HG02981 (cell line): ENCODE measurements at regions not wholly inside any gene's neighbourhood (a gene's known extent, or its start where the extent isn't known, plus 50 kb on each side); places are given as distances from the start of the nearest gene placed in this dataset.
"Not testable (repeated sequence)": the region's sequence is repeated elsewhere in the genome, so short reads cannot be mapped to it uniquely, and the experiment has no call there.

Source experiments
- ATAC-seq: cut with Tn5 transposase; IDR thresholded peaks from one replicate; pipeline ENCODE4 v1.9.1; 2021; ENCODE audit warnings: mild to moderate bottlenecking, moderate library complexity; ENCODE audit not compliant: unreplicated experiment

DNA sequence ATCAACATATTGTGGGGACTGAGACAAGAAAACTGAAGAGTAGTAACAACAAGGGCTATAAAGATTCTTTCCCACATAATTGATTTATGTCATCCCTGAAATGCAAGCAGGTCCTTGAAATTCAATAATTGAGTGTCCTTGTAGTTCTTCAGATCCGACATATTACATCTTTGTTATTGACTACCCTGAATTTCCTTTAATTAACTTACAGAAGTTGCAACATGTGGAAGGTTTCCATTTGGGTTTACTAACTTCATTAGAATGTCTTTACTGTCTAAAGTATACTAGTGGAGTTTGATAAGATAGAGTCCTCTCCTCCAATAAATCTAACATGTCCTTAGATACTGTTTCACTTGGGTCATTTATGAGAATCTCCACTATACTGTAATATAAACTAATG is 951.8 kb downstream of the SLC6A15 start:
- ATAC-seq: no peak

DNA sequence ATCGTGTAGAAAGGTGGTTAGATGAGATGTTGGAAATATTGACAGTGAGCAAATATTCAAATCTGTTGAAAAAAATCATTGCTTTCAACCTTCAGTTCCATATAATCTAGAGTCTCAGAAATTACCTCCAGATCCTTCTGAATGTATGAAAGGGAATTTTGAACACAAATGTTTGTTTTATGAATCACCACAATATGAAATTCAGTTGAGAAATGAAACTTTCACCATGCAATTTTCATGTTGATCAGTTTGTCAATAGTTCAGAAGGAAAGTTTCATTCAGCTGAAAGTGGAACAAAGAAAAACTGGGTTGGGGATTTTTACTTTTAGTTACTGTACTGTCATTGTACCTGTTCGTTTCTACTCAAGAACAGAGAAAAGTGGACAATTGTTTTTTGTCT is 953.6 kb downstream of the SLC6A15 start:
- peak; percentile 48 for ATAC-seq

DNA sequence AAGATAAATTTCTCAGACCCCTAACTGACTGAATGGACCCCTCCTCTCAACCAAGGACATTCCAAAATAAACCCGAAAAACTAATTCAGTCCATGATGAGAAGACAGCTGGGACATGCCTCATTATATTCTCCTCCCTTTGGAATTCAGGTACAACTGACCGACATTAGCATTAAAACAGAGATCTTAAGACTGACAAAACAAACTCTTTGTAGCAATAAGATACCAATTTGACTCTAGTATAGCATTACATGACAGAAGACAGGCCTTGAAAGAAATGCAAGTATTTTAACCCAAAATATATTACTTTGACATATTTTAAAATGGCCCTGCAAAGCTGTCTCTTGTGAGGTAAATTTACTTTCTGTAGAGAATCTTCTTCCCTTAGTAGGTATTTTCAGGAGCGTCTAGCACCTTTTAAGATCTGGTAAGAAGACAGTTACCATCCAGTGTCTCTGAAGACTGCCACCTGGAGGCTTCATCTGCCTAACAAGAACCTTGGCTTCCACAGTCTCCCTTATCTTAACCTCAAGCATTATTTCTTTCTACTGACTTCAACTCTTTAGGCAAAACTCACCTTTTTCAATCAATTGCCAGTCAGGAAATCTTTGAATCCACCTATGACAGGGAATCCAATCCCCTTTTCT is 957.5 kb downstream of the SLC6A15 start:
- no peak for ATAC-seq

DNA sequence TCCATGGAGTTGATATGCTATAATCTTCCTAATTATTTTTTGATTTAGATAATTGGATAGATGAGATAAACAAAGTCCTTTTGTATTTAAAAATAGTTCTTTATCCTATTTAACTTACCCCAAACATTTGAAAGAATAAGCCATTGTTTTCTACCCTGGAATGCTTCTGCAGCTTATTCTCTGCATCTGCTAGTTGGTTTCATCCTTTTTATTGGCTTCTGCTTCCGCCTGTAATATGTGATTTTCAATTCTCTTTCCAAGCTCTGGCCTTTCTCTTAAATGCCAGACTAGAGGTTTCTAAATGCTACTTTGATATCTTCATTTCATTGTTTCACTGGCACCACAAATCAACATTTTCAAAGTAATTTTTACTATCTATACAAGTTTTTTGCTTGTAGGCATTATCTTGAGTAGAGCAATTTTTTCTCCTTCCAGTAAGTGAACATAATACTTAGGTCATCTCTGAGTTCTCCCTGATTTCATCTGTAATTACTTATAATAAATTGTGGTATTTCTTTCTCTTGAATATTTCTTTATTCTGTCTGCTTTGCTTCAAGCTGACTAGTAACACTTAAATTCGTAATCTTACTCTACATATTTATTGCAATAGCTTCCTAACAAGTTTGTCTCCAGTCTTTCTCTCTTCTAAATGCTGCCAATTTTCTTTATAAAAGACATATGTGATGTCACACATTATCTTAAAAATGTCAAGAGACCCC is 958.4 kb downstream of the SLC6A15 start:
- no peak for ATAC-seq

DNA sequence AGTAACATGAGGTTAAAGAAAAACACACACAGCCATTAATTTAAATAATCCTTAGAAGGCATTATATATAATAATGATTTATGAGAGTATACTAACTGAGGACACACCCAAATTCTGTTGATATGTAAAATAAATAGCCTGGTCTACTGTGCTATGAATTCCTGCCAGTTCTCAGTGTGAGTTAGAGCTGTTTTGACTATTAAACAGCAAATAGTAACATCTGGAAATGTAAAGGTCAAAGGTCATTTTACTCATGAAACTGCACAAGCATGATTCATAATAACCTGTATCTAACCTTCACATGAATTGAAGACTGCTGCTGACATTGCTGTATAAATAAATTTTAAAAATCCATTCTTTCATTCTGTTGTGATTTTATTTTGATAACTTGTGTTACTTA is 966.7 kb downstream of the SLC6A15 start:
- ATAC-seq: no peak

DNA sequence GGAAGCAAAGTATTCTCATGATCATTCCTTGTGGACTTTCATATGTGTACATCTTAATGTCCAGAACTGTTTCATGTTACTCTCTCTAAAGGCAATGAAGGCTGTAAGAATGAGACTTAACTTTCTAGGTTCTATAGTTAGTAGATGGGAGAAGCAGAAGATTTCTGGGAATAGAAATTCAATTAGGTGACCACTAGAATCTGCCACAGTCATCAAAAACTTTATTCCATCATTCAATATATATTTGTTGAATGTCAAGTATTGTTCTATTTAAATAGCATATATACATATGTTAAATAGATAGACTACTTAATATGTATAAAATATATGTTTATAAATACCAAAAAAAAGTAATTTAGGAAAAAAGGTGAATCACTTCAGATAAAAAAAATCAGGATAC is 972.9 kb downstream of the SLC6A15 start:
- no peak for ATAC-seq

DNA sequence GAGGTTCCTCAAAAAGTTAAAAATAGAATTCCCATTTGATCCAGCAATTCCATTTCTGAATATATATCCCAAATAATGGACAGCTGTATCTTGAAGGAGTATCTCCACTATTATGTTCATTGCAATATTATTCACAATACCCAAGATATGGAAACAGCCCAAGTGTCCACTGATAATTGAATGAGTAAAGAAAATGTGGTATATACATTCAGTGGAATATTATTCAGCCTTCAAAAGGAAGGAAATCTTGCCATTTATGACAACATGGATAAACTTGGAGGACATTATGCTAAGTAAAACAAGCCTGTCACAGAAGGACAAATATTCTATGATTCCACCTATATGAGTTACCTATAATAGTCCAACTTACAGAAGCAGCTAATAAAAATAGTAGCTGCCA is 979.0 kb downstream of the SLC6A15 start:
- ATAC-seq: no peak

DNA sequence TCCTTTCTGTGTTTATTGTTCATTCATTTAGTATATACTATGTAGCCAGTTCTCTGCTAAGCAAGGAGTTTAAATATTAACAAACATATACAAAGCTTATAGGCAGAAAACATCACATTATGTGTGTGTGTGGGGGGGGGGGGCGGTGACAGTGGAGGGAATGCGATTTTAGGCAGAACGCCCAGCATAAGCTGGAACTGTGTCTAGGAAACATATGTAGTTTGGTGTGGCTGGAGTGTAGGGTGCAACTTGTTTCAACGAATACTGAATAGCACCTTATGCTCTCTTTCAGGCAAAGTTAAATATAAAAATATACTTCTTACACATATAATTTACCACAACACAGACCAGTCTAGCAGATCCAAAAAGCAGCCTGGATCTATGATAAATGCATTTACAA is 980.6 kb downstream of the SLC6A15 start:
- ATAC-seq: no peak

DNA sequence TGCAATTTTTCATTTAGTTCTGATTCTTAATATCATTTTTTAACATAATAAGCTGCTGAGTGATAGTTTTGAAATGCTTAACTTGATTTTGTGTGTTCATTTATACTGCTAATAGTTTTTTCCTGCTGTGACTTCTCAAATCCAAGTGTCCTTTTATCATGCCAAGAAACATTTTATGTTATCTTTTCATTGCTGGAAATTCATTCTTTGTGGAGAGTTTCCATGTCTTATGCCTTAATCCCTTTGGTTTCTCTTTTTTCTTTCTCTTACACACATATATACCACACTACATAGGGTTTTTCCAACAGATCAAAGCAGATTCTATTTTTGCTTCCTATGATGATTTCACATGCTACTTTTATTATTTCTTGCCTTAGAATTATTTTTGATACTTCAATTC is 981.1 kb downstream of the SLC6A15 start:
- no peak for ATAC-seq

DNA sequence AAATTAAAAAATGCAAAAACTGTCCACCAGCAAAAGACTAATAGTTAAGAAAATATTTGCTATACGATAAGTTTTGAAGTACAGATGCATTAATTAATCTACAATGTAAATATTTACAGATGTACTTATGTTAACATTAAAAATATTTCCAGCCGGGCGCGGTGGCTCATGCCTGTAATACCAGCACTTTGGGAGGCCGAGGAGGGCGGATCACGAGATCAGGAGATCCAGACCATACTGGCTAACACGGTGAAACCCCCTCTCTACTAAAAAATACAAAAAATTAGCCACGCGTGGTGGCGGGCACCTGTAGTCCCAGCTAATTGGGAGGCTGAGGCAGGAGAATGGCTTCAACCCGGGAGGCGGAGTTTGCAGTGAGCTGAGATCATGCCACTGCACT is 982.8 kb downstream of the SLC6A15 start:
- not testable (repeated sequence) for ATAC-seq

DNA sequence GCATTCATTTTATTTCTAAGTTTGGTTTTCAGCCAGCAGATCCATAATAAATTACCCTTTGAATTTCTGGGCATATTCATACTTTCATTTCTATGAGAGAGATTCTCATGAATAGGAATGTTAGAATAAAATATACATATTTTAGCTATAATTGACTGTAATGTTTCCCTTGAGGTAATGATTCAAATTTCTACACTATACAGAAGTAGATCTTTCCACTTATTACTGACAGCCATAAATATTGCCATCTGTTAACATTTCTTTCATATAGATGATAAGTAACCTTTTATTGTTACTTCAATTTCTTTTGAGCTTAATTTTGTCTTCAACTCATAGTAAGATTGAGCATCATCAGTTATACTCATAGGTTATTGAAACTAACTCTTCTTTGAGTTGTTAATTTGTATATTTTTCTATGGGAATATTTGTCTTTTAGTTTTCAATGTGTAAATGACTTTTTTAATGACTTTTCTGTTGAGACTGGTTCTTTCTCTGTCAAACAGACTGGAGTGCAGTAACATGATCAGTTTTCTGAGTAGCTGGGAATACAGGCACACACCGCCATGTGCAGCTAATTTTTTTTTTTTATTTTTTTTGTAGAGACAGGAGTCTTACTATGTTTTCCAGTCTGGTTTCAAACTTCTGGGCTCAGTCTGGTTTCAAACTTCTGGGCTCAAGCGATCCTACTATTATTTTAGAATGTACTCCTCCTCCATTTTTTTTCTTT is 991.6 kb downstream of the SLC6A15 start:
- ATAC-seq: no peak

DNA sequence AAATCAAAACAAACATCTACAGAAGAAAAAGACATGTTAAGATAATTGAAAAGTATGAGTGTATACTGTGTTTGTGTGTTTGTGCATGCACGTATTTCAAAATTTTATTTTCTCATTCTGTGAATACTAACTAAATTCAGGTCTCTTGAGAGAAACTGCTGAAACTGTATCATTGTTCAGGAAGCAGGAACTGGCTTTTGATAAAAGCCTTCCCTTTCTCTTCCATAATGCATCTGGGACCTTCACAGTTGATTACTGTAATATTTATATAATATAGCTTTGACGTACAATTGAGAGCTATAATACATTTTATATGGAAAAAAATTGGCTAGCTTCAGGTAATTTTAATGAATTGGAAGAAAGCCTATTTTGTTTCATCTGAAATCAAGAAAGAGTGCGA is 993.5 kb downstream of the SLC6A15 start:
- ATAC-seq: no peak

DNA sequence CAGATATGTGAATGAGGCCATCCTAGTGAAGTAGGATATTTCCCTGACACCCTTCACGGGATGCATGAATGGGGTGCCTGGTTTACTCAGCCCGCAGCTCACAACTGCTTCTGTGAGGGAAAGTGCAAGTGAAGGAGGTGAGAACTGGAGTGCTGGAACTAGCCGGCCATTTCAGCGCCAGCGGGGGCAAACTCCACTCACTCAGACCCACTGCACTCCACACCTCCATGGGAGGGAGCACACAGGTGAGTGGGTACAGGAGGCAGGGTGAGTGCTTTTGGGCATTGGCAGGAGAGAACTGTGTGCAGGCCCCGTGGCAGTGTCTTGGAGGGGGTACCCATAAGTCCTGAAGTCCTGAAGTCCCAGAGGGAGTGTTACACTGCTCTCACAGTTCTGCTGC is 1008.4 kb downstream of the SLC6A15 start:
- ATAC-seq: no peak

DNA sequence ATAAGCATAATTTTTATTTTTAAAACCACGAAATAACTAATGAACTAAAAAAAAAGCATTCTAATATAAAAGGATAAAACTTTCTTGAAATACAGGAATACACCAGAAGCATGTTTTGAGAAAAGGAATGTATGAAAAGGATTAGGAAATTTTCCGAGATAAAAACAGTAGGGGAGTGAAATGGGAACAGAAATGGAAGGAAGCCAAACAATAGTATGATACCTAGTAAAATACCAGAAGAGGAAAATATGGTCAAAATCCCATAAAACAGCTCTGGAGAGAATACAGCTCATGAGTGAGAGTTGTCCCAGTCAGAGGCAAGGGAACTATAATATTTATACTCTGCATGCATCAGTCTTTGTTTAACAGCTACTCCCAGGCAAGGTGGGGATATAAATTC is 1016.2 kb downstream of the SLC6A15 start:
- ATAC-seq: no peak

DNA sequence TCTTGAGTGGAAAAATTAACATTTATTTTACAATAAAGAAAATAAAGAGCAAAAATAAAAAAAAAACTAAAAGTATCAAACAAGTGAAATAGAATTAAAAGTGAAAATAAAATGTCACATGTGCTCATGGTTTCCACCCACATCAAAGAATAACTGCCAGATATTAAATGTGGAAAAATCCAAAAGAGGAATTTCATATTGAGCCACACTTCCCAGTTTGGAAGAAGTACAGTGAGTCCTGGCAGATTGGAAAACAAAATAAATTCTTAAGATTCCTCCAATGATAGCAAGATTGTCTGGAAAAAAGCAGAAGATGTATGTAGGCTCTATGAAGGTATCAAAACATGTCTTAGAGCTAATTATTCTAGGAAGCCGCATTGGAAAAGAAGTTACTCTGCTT is 1019.5 kb downstream of the SLC6A15 start:
- no peak for ATAC-seq

DNA sequence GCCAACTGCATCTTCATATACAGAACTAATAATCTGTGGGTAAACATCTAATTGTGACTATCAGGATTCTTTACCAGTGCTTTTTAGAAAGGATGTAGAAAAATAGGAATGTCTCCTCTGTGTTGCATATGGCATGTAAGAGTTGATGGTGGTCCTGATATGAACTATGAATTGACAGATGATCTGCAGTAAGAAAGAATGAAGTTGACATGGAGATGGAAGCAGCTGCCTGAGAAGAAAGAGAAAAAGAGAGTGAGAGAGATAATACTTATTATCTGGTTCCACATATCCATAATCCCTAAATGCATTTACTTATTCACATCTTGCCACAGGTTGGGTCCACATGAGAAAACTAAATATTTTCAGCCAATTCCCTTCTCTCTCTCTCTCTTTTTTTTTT is 1022.9 kb downstream of the SLC6A15 start:
- ATAC-seq: no peak

DNA sequence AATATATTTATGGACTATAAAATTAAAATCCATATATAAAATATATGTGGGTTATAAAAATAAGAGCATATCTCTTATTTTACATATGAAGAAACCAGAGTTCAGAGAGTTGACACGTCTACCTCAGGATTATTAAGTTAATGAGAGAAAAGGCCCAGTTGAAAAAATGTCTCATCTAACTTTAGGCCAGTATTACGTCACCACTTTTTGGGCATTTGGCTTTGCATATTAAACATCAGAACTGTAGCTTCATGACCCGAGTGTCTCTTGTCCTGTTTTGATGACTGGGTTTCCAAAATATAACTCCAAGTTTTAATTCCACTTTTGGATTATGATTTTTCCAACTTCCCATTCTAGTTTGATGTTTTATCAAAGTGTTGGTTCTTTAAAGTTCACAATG is 1026.1 kb downstream of the SLC6A15 start:
- ATAC-seq: no peak

DNA sequence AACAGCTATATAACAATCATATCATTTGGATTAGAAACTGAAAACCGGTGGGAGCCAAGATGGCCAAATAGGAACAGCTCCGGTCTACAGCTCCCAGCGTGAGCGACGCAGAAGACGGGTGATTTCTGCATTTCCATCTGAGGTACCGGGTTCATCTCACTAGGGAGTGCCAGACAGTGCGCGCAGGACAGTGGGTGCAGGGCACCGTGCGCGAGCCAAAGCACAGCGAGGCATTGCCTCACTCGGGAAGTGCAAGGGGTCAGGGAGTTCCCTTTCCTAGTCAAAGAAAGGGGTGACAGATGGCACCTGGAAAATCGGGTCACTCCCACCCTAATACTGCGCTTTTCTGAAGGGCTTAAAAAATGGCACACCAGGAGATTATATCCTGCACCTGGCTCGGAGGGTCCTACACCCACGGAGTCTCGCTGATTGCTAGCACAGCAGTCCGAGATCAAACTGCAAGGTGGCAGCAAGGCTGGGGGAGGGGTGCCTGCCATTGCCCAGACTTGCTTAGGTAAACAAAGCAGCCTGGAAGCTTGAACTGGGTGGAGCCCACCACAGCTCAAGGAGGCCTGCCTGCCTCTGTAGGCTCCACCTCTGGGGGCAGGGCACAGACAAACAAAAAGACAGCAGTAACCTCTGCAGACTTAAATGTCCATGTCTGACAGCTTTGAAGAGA is 1041.5 kb downstream of the SLC6A15 start:
- ATAC-seq: not testable (repeated sequence)

DNA sequence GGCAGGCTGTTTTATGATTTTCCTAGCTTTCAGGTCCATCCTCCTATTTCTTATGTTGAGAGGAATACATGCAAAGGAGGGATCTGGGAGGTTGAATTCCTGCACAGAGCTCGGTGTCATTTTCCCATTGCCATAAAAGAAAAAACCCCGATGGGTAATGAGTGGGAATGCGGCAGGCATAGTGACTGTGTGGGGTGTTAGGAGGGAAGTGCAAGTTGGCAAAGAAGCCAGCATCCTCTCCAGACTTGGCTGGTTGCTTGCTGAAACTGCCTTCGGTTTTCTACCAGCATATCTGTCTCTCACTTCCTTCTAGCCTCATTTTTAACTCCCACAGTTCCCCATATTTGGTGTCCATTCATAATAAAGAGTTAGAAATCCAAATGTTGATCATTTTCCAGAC is 1046.1 kb downstream of the SLC6A15 start:
- ATAC-seq: no peak

DNA sequence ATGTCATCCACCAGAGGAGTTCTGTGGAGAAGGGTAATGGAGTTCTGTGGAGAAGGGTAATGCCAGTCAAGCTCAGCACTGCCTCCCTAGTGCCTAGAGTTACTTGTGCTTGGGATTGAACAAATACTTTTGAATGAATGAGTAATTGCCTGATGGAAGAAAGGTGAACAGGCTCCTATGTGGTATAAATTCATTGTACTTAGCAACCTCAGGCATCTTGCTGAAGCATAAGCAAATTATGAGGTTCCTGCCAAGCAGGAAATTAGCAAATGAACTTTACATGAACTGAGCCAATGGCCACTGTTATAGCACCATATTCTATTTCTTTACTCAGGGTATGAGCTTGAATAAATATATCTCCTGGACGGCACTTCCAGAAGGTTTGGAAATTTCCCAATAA is 1047.2 kb downstream of the SLC6A15 start:
- ATAC-seq: no peak

DNA sequence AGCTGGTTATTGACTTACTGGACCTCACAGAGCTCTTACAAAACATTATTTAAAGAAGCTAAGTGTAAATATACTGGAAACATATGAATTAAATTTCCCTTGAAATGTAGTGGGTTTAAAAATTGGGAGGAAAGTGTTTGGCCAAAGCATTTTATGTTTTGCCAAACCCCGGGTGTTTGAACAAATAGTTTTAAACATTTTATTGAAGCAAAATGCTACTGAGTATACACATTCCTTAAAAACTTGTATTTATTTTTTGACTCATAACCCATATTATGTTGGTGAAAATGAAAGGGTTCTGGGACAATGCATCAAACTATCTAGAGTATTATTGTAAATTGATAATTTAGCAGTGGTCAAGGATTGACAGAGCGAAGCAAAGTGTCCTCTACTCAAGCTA is 1048.5 kb downstream of the SLC6A15 start:
- no peak for ATAC-seq

DNA sequence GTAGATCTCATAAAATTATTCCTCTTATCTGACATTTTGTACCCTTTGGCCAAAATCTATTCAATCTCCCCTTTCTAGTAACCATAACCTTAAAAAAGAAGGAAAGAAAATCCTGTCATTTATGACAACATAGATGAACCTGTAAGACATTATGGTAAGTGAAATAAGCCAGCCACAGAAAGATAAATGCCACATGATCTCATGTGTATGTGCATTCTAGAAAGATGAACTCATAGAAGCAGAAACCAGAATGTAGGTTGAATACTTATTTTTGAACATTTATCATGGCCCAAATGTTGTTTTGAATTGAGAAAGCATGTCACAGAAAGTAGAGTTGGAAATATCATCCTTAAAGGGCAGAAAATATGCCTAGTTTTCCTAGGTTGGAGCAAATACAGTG is 1053.6 kb downstream of the SLC6A15 start:
- no peak for ATAC-seq
